HL-60 (cell line): ENCODE measurements at regions not wholly inside any gene's neighbourhood (a gene's known extent, or its start where the extent isn't known, plus 50 kb on each side); places are given as distances from the start of the nearest gene placed in this dataset.

Experiments
- DNase-seq, 2 experiments: peaks; one replicate each; pipeline ENCODE4 v3.0.0-alpha.2; 2010 to 2020; ENCODE audit warnings: low read depth in 1 of 2, low spot score in 1 of 2
- H3K27ac ChIP-seq: fragments of 250-450 bp; sonication (Bioruptor Pico); replicated peaks from 2 replicates; pipeline ENCODE4 v1.5.1; 2020; ENCODE audit warnings: mild to moderate bottlenecking, moderate library complexity
- H3K27me3 ChIP-seq: fragments of 250-450 bp; sonication (Bioruptor Pico); 2 replicates; pipeline ENCODE4 v1.5.1; 2021; ENCODE audit warnings: mild to moderate bottlenecking, moderate library complexity; ENCODE audit not compliant: insufficient read depth, poor library complexity, severe bottlenecking
- H3K4me3 ChIP-seq: replicated peaks from 2 replicates; pipeline ENCODE4 v1.5.1; 2011; ENCODE audit warnings: mild to moderate bottlenecking, control low read depth, low read length; ENCODE audit not compliant: insufficient read depth
- GABPA ChIP-seq: IDR thresholded peaks from 2 replicates; pipeline ENCODE4 v1.6.1; 2012; ENCODE audit warnings: low read depth
- POLR2AphosphoS5 ChIP-seq: IDR thresholded peaks from 2 replicates; pipeline ENCODE4 v1.6.1; 2012; ENCODE audit warnings: low read depth
- SPI1 ChIP-seq: IDR thresholded peaks from 2 replicates; pipeline ENCODE4 v1.6.1; 2012; ENCODE audit warnings: low read depth, mild to moderate bottlenecking, borderline replicate concordance
- TF ChIP-seq, protein P1 (sequence below): IDR thresholded peaks from 2 replicates; pipeline ENCODE4 v1.6.1; 2012; ENCODE audit warnings: low read depth; ENCODE audit not compliant: insufficient replicate concordance
- TF ChIP-seq, protein P2 (sequence below): IDR thresholded peaks from one replicate; pipeline ENCODE4 v1.5.1; 2011; ENCODE audit warnings: low read length, control low read depth, inconsistent platforms; ENCODE audit not compliant: insufficient read depth

GRCh38 chr6:19427548-19427947, 409.6 kb upstream of the ID4 start:
- TF ChIP-seq POLR2AphosphoS5: no peak
- no peak for TF ChIP-seq SPI1
- no peak for TF ChIP-seq GABPA
- TF ChIP-seq, protein P1, sequence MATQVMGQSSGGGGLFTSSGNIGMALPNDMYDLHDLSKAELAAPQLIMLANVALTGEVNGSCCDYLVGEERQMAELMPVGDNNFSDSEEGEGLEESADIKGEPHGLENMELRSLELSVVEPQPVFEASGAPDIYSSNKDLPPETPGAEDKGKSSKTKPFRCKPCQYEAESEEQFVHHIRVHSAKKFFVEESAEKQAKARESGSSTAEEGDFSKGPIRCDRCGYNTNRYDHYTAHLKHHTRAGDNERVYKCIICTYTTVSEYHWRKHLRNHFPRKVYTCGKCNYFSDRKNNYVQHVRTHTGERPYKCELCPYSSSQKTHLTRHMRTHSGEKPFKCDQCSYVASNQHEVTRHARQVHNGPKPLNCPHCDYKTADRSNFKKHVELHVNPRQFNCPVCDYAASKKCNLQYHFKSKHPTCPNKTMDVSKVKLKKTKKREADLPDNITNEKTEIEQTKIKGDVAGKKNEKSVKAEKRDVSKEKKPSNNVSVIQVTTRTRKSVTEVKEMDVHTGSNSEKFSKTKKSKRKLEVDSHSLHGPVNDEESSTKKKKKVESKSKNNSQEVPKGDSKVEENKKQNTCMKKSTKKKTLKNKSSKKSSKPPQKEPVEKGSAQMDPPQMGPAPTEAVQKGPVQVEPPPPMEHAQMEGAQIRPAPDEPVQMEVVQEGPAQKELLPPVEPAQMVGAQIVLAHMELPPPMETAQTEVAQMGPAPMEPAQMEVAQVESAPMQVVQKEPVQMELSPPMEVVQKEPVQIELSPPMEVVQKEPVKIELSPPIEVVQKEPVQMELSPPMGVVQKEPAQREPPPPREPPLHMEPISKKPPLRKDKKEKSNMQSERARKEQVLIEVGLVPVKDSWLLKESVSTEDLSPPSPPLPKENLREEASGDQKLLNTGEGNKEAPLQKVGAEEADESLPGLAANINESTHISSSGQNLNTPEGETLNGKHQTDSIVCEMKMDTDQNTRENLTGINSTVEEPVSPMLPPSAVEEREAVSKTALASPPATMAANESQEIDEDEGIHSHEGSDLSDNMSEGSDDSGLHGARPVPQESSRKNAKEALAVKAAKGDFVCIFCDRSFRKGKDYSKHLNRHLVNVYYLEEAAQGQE: no peak
- TF ChIP-seq, protein P2, sequence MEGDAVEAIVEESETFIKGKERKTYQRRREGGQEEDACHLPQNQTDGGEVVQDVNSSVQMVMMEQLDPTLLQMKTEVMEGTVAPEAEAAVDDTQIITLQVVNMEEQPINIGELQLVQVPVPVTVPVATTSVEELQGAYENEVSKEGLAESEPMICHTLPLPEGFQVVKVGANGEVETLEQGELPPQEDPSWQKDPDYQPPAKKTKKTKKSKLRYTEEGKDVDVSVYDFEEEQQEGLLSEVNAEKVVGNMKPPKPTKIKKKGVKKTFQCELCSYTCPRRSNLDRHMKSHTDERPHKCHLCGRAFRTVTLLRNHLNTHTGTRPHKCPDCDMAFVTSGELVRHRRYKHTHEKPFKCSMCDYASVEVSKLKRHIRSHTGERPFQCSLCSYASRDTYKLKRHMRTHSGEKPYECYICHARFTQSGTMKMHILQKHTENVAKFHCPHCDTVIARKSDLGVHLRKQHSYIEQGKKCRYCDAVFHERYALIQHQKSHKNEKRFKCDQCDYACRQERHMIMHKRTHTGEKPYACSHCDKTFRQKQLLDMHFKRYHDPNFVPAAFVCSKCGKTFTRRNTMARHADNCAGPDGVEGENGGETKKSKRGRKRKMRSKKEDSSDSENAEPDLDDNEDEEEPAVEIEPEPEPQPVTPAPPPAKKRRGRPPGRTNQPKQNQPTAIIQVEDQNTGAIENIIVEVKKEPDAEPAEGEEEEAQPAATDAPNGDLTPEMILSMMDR: no peak
- DNase-seq: no peak
- Histone ChIP-seq H3K4me3 (no peak overlapping the region), H3K27me3 (no peaks in the 10 kb centered on the region), H3K27ac (no peak overlapping the region)

DNA sequence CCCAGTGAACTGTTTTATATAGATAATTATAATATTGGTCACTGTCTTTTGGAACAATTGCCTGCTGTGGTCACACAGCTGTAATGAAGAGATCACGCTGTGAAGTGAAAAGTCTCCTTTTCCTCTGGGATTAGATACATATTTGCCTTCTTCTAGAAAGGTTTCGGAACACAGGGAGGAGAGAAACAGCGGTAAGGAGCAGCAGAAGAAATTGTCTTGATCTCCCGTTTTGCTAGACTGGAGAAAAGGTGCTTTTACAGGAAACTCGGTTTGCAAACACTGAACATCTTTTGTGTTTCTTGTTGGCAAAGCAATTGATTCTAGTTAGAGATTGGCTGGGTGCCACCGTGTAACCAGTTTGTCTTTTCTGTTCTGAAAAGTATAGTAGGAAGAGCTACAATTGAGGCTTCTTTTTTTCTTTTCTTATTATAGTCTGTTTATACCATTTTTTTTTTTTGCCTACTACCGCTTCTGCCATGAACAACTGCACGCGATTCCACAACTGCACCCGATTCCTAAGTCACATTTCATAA, 404.1 kb upstream of the ID4 start:
- no peak for DNase-seq
- TF ChIP-seq POLR2AphosphoS5 (no peak), GABPA (no peak), SPI1 (no peak)
- TF ChIP-seq, protein P1: no peak
- TF ChIP-seq, protein P2: no peak

DNA sequence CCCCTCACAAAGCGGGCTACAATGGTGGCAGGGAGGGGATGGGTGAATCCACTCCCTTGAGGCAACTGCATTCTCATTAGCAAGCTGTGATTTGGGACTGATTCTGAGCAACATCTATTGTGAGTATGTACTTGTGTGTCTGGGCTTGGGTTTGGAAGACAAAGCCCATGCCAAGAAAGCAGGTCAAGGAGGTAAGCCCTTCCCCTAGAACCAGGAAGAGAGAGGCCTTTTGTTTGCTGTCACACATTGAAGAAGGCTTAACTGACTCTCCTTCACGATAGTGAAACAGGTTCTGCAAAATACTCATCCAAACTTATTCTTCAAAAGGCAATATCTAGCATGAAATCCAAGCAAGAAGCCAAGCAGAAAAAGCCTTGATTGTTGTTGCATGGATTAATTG, 403.1 kb upstream of the ID4 start:
- no peak for DNase-seq
- no peak overlapping the region for H3K27ac ChIP-seq
- H3K4me3 ChIP-seq: no peak overlapping the region
- no peaks in the 10 kb centered on the region for H3K27me3 ChIP-seq
- TF ChIP-seq POLR2AphosphoS5 (no peak), GABPA (no peak), SPI1 (no peak)
- TF ChIP-seq, protein P2: no peak
- TF ChIP-seq, protein P1: no peak

More for the DNA sequence above, 404.1 kb upstream of the ID4 start:
- Histone ChIP-seq H3K4me3 (no peak overlapping the region), H3K27ac (no peak overlapping the region), H3K27me3 (no peaks in the 10 kb centered on the region)
